ENCODE measurements at regions not wholly inside any gene's neighbourhood (a gene's known extent, or its start where the extent isn't known, plus 50 kb on each side); places are given as distances from the start of the nearest gene placed in this dataset.

- no peak for TF ChIP-seq CTCF (IDR thresholded peaks at IDR 0.05; ENCODE audit: insufficient read depth, low read length, poor library complexity, severe bottlenecking)
- no peak for TF ChIP-seq EZH2phosphoT487 (conservative IDR thresholded peaks at IDR 0.05; ENCODE audit: low read length)
Measured at GRCh38 chr1:60637651-60638050, 444.7 kb upstream of the NFIA start.

Data from SU-DHL-6 (cell line).